K562 (cell line): ENCODE measurements at regions not wholly inside any gene's neighbourhood (a gene's known extent, or its start where the extent isn't known, plus 50 kb on each side); places are given as distances from the start of the nearest gene placed in this dataset.
A peak's percentile ranks its signal among the peaks of the same experiment; 100 is the strongest.

ENCODE experiments used
- ATAC-seq: fragments of 200-7000 bp; cut with Tn5 transposase; 3 replicates; pipeline ENCODE4 v1.9.1; 2020; ENCODE audit warnings: moderate library complexity
- BruUV-seq: library from RNA; stranded (reverse); fragments of 400-500 nt; replicated peaks from 2 replicates; lab custom pipeline; 2021; lab: Mats Ljungman, UMichigan
- CTCF ChIA-PET: fragments of 300-600 bp; formaldehyde crosslinking; extraction: SDS; loops from one replicate; lab custom pipeline; 2021; ENCODE audit warnings: low intra/inter-chr PET ratio; lab: Yijun Ruan, JAX
- POLR2A ChIA-PET: fragments of 300-600, 350-650 bp; sonication (Branson Sonifier 250); formaldehyde crosslinking; extraction: SDS; loops from one replicate; lab custom pipeline; 2021; ENCODE audit warnings: antibody characterized with exemption, inconsistent platforms; lab: Yijun Ruan, JAX
- DNase-seq, 4 experiments: peaks; one replicate each; pipeline versions ENCODE4 v3.0.0 to v3.0.0-alpha.2; 2011 to 2018; ENCODE audit warnings: low spot score in 3 of 4, mixed read lengths in 3 of 4; ENCODE audit errors: extremely low read depth in 1 of 4
- FAIRE-seq: peaks from 2 replicates; lab custom pipeline; 2011; peaks lifted over from hg19 to GRCh38; lab: Jason Lieb, UNC
- H2AFZ ChIP-seq: 2 replicates; pipeline ENCODE4 v1.6.0; 2011; ENCODE audit warnings: low read depth, low read length, control low read depth, inconsistent platforms
- H3K27ac ChIP-seq: fragments of 200-600 bp; 3 replicates; pipeline ENCODE4 v1.8.0; 2011; ENCODE audit warnings: low read depth, mild to moderate bottlenecking, control low read depth, inconsistent platforms, low read length, moderate library complexity, mixed read lengths; ENCODE audit errors: extremely low read depth
- H3K27me3 ChIP-seq, 2 experiments: fragments of 300-600 bp in 1 of 2; 2 replicates in 1 of 2; 3 replicates in 1 of 2; pipeline versions ENCODE4 v1.6.0 to v1.8.0; 2011; ENCODE audit warnings: inconsistent platforms in 2 of 2, low read length in 2 of 2, mild to moderate bottlenecking in 1 of 2, mixed read lengths in 1 of 2, moderate library complexity in 1 of 2; ENCODE audit not compliant: control insufficient read depth in 2 of 2, insufficient read depth in 2 of 2
- H3K36me3 ChIP-seq: fragments of 300-600 bp; 3 replicates; pipeline ENCODE4 v1.8.0; 2011; ENCODE audit warnings: mild to moderate bottlenecking, low read length, inconsistent platforms; ENCODE audit not compliant: control insufficient read depth, insufficient read depth
- H3K4me1 ChIP-seq, 2 experiments: fragments of 200-600 bp in 1 of 2; replicated peaks in 1 of 2; 2 replicates in 1 of 2; 3 replicates in 1 of 2; pipeline versions ENCODE4 v1.5.1 to v1.8.0; 2011; ENCODE audit warnings: inconsistent platforms in 2 of 2, low read length in 2 of 2, mild to moderate bottlenecking in 1 of 2, mixed read lengths in 1 of 2, moderate library complexity in 1 of 2; ENCODE audit not compliant: control insufficient read depth in 2 of 2, insufficient read depth in 2 of 2
- H3K4me2 ChIP-seq: 2 replicates; pipeline ENCODE4 v1.6.1; 2011; ENCODE audit warnings: low read length, control low read depth, inconsistent platforms, mixed read lengths; ENCODE audit not compliant: insufficient read depth
- H3K4me3 ChIP-seq: fragments of 200-600 bp; sonication (generic), shearing (Covaris generic); 2 replicates; pipeline ENCODE4 v1.5.1; 2016; ENCODE audit warnings: control low read depth, inconsistent platforms
- H3K79me2 ChIP-seq: fragments of 200-600 bp; 3 replicates; pipeline ENCODE4 v1.8.0; 2011; ENCODE audit warnings: low read length, inconsistent platforms; ENCODE audit not compliant: control insufficient read depth, insufficient read depth
- H3K9ac ChIP-seq, 2 experiments: 2 replicates each; pipeline versions ENCODE4 v1.6.0 to v1.6.1; 2011; ENCODE audit warnings: low read depth in 2 of 2, low read length in 2 of 2, control low read depth in 1 of 2, inconsistent platforms in 1 of 2, mild to moderate bottlenecking in 1 of 2, mixed read lengths in 1 of 2; ENCODE audit not compliant: insufficient read depth in 1 of 2
- H3K9me1 ChIP-seq: one replicate; pipeline ENCODE4 v1.6.0; 2011; ENCODE audit warnings: inconsistent platforms, mild to moderate bottlenecking, low read length, moderate library complexity; ENCODE audit not compliant: control insufficient read depth, insufficient read depth
- H3K9me3 ChIP-seq: replicated peaks from 2 replicates; pipeline ENCODE4 v1.5.1; 2011; ENCODE audit warnings: low read depth, low read length, inconsistent platforms; ENCODE audit not compliant: control insufficient read depth, insufficient read depth
- H4K20me1 ChIP-seq: replicated peaks from 2 replicates; pipeline ENCODE4 v1.6.1; 2011; ENCODE audit warnings: low read length, inconsistent platforms, mixed read lengths; ENCODE audit not compliant: control insufficient read depth, insufficient read depth
- ATF7 ChIP-seq: fragments of 450-650 bp; IDR thresholded peaks from 2 replicates; pipeline ENCODE4 v1.7.1; 2014; ENCODE audit warnings: mild to moderate bottlenecking, moderate library complexity
- CBFB ChIP-seq: sonication (generic); formaldehyde crosslinking; IDR thresholded peaks from 2 replicates; pipeline ENCODE4 v1.4.0; 2020; ENCODE audit warnings: mild to moderate bottlenecking, missing genetic modification reagents
- DDX20 ChIP-seq: fragments of 450-650 bp; IDR thresholded peaks from 2 replicates; pipeline ENCODE4 v1.6.1; 2016; ENCODE audit warnings: missing genetic modification characterization, low read depth, mild to moderate bottlenecking, missing compliant biosample characterization, moderate library complexity
- FOXM1 ChIP-seq, 2 experiments: fragments of 450-650 bp in 1 of 2; sonication (generic) in 1 of 2; formaldehyde crosslinking in 1 of 2; IDR thresholded peaks; 2 replicates each; pipeline versions ENCODE4 v1.6.1 to v1.9.0; 2017 to 2022; ENCODE audit warnings: low read depth in 2 of 2, mild to moderate bottlenecking in 2 of 2, missing genetic modification reagents in 1 of 2, moderate library complexity in 1 of 2
- GATAD2B ChIP-seq: fragments of 450-650 bp; IDR thresholded peaks from 2 replicates; pipeline ENCODE4 v1.6.1; 2017; ENCODE audit warnings: mild to moderate bottlenecking, borderline replicate concordance
- GTF2E2 ChIP-seq: fragments of 200-800 bp; sonication (Bioruptor generic); IDR thresholded peaks from 2 replicates; pipeline ENCODE4 v1.6.1; 2016; ENCODE audit warnings: missing genetic modification characterization, missing compliant biosample characterization
- HDAC2 ChIP-seq: fragments of 450-650 bp; IDR thresholded peaks from 2 replicates; pipeline ENCODE4 v1.6.1; 2016; ENCODE audit warnings: mild to moderate bottlenecking
- HNRNPH1 ChIP-seq: fragments of 200-400 bp; formaldehyde crosslinking; optimal IDR thresholded peaks from 2 replicates; pipeline ENCODE3; 2017; ENCODE audit warnings: low read depth, mild to moderate bottlenecking, low read length, moderate library complexity
- KAT2B ChIP-seq: IDR thresholded peaks from one replicate; pipeline ENCODE4 v1.6.1; 2012; ENCODE audit warnings: low read depth, mild to moderate bottlenecking, control low read depth, inconsistent platforms, low read length, moderate library complexity
- KDM2B ChIP-seq: fragments of 250-450 bp; sonication (Bioruptor Pico); IDR thresholded peaks from 2 replicates; pipeline ENCODE4 v1.8.0; 2021; ENCODE audit warnings: mild to moderate bottlenecking, moderate library complexity
- MCM5 ChIP-seq: fragments of 450-650 bp; IDR thresholded peaks from 2 replicates; pipeline ENCODE4 v1.6.1; 2016; ENCODE audit warnings: low read depth
- NR2F6 ChIP-seq: fragments of 450-650 bp; formaldehyde crosslinking; IDR thresholded peaks from 2 replicates; pipeline ENCODE4 v1.4.0; 2020; ENCODE audit warnings: mild to moderate bottlenecking
- PCBP1 ChIP-seq: fragments of 200-400 bp; formaldehyde crosslinking; IDR thresholded peaks from 2 replicates; pipeline ENCODE4 v1.6.1; 2018; ENCODE audit warnings: mild to moderate bottlenecking, low read depth, low read length; ENCODE audit not compliant: poor library complexity, severe bottlenecking
- PHB2 ChIP-seq: fragments of 450-650 bp; IDR thresholded peaks from 2 replicates; pipeline ENCODE4 v1.6.1; 2017; ENCODE audit warnings: low read depth
- POLR2B ChIP-seq: fragments of 450-650 bp; IDR thresholded peaks from 2 replicates; pipeline ENCODE4 v1.6.1; 2018; ENCODE audit warnings: low read depth; ENCODE audit not compliant: partially characterized antibody
- POLR2H ChIP-seq: IDR thresholded peaks from 2 replicates; pipeline ENCODE4 v1.6.1; 2016; ENCODE audit warnings: missing genetic modification characterization, low read depth, mild to moderate bottlenecking, control low read depth, missing compliant biosample characterization, moderate library complexity
- POLR3G ChIP-seq: IDR thresholded peaks from 2 replicates; pipeline ENCODE4 v1.6.1; 2011; ENCODE audit not compliant: insufficient read length, insufficient replicate concordance; ENCODE audit errors: extremely low read depth
- YY1 ChIP-seq, 3 experiments: IDR thresholded peaks; 2 replicates each; pipeline ENCODE4 v1.6.1; 2011; ENCODE audit warnings: low read length in 2 of 3, mild to moderate bottlenecking in 2 of 3, moderate library complexity in 2 of 3, borderline replicate concordance in 1 of 3, control low read depth in 1 of 3, low read depth in 1 of 3; ENCODE audit not compliant: insufficient read depth in 3 of 3, insufficient replicate concordance in 2 of 3, control insufficient read depth in 1 of 3, insufficient read length in 1 of 3; ENCODE audit errors: extremely low read depth in 1 of 3
- ZNF280B ChIP-seq: fragments of 250-450 bp; sonication (Bioruptor Pico); IDR thresholded peaks from 2 replicates; pipeline ENCODE4 v1.5.1; 2021; ENCODE audit warnings: mild to moderate bottlenecking
- ZNF77 ChIP-seq: fragments of 250-450 bp; sonication (Bioruptor Pico); IDR thresholded peaks from 2 replicates; pipeline ENCODE4 v1.5.0; 2020
- WGBS: fragments of 100-300 bp; shearing (Covaris generic); methylation state at CpG from one replicate; pipeline ENCODE4 v1.1.6; 2016; ENCODE audit warnings: low coverage, mixed read lengths; ENCODE audit not compliant: insufficient coverage; ENCODE audit errors: missing lambda C conversion rate; 5-methylcytosine and 5-hydroxymethylcytosine counted together
- in situ Hi-C: fragments of 300-500 bp; cut with MboI; formaldehyde crosslinking; loops from 4 replicates; pipeline ENCODE4 v1.15.0; 2018; ENCODE audit warnings: inconsistent platforms, mixed read lengths
- intact Hi-C: fragments of 100-400 bp; cut with micrococcal nuclease; formaldehyde crosslinking; loops from 2 replicates; pipeline ENCODE4 v1.14.2; 2022
- TF ChIP-seq, protein P1 (sequence below): fragments of 250-450 bp; sonication (Bioruptor Pico); IDR thresholded peaks from 2 replicates; pipeline ENCODE4 v1.5.0; 2020; ENCODE audit warnings: mild to moderate bottlenecking, borderline replicate concordance

- FAIRE-seq (no peak), DNase-seq (no peak), ATAC-seq (no peak)
- no peaks in the 10 kb centered on the region for H4K20me1 ChIP-seq
- peaks cover 34 to 95% of the 10 kb centered on the region in 2 experiments for H3K4me1 ChIP-seq
- in situ Hi-C loops = loop anchor here (25.0 kb wide), 1 partner anchor 320 kb away; the partner anchor contains the start of gene STXBP5
- peaks cover 59% of the 10 kb centered on the region for H3K79me2 ChIP-seq
- intact Hi-C loops = loop anchor here (2.0 kb wide), 1 partner anchor 15 kb away; no protein-coding TSS in a partner anchor
- H3K27me3 ChIP-seq = no peaks in the 10 kb centered on the region
- H2AFZ ChIP-seq = peak overlapping the region; percentile 79
- no peak overlapping the region for H3K4me3 ChIP-seq
- H3K9me3 ChIP-seq = no peaks in the 10 kb centered on the region
- H3K36me3 ChIP-seq = no peaks in the 10 kb centered on the region
- ChIA-PET POLR2A (interaction anchor here (0.7 to 2.5 kb wide), 8 partner anchors 8 to 1005 kb away, joined by 3 to 16 read pairs (median 3); no protein-coding TSS in a partner anchor), CTCF (interaction anchor here (0.6 to 1.0 kb wide), 2 partner anchors 34 to 194 kb away, joined by 4 to 5 read pairs; no protein-coding TSS in a partner anchor)
- peak overlapping the region; percentile 79 for H3K4me2 ChIP-seq
- H3K9me1 ChIP-seq = no peaks in the 10 kb centered on the region
- H3K27ac ChIP-seq = peak overlapping the region; percentile 65
- peak overlapping the region in 1 of 2 experiments; percentile 65; a peak in 2 of 4 replicates for H3K9ac ChIP-seq
- WGBS = 4% methylated on average over 1 of the region's 1 CpG
- no TSS peak for BruUV-seq
- no peak for TF ChIP-seq POLR2B
- 0 out of 2 replicates have a peak, but pooled peaks have one; percentile 34 for TF ChIP-seq NR2F6 (CRISPR knock-in tag)
- TF ChIP-seq POLR3G = no peak
- TF ChIP-seq GTF2E2 (tag) = no peak
- TF ChIP-seq HDAC2 = no peak
- TF ChIP-seq DDX20 = peak; percentile 15; the same call in 1 of the 2 replicates
- no peak for TF ChIP-seq CBFB
- no peak for TF ChIP-seq PHB2
- no peak for TF ChIP-seq ATF7
- TF ChIP-seq MCM5 = no peak
- TF ChIP-seq POLR2H = no peak
- no peak for TF ChIP-seq ZNF77 (CRISPR knock-in tag)
- TF ChIP-seq HNRNPH1 = no peak
- no peak for TF ChIP-seq FOXM1 (IDR thresholded peaks at IDR 0.05; ENCODE audit: low read depth)
- TF ChIP-seq FOXM1 (CRISPR knock-in tag; IDR thresholded peaks at IDR 0.05; ENCODE audit: low read depth) = no peak
- TF ChIP-seq GATAD2B = 0 out of 2 replicates have a peak, but pooled peaks have one; percentile 22
- TF ChIP-seq, protein P1, sequence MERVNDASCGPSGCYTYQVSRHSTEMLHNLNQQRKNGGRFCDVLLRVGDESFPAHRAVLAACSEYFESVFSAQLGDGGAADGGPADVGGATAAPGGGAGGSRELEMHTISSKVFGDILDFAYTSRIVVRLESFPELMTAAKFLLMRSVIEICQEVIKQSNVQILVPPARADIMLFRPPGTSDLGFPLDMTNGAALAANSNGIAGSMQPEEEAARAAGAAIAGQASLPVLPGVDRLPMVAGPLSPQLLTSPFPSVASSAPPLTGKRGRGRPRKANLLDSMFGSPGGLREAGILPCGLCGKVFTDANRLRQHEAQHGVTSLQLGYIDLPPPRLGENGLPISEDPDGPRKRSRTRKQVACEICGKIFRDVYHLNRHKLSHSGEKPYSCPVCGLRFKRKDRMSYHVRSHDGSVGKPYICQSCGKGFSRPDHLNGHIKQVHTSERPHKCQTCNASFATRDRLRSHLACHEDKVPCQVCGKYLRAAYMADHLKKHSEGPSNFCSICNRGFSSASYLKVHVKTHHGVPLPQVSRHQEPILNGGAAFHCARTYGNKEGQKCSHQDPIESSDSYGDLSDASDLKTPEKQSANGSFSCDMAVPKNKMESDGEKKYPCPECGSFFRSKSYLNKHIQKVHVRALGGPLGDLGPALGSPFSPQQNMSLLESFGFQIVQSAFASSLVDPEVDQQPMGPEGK (CRISPR knock-in tag) = no peak
- no peak for TF ChIP-seq ZNF280B (CRISPR knock-in tag)
- TF ChIP-seq KAT2B = no peak
- TF ChIP-seq KDM2B (CRISPR knock-in tag) = no peak
- TF ChIP-seq YY1 (IDR thresholded peaks at IDR 0.05; ENCODE audit: borderline replicate concordance in 1 of 3, control insufficient read depth in 1 of 3, extremely low read depth in 1 of 3, insufficient read depth in 3 of 3, insufficient read length in 1 of 3, insufficient replicate concordance in 2 of 3, low read depth in 1 of 3, low read length in 2 of 3) = no peak
- no peak for TF ChIP-seq PCBP1
Observed at GRCh38 chr6:146892283-146892612, 293.5 kb downstream of the ADGB start.
